IPS-20b (cell line): ENCODE measurements at regions not wholly inside any gene's neighbourhood (a gene's known extent, or its start where the extent isn't known, plus 50 kb on each side); places are given as distances from the start of the nearest gene placed in this dataset.

Source experiments
- H3K27ac ChIP-seq: one replicate; pipeline ENCODE4 v1.5.1; 2013; ENCODE audit warnings: low read length
- H3K27me3 ChIP-seq: 2 replicates; pipeline ENCODE4 v1.6.1; 2013; ENCODE audit warnings: mild to moderate bottlenecking, low read length, inconsistent platforms; ENCODE audit not compliant: insufficient read depth
- H3K36me3 ChIP-seq: 2 replicates; pipeline ENCODE4 v1.6.1; 2013; ENCODE audit warnings: low read depth, mild to moderate bottlenecking, inconsistent platforms, low read length, moderate library complexity; ENCODE audit not compliant: insufficient read depth
- H3K4me1 ChIP-seq: 2 replicates; pipeline ENCODE4 v1.6.1; 2013; ENCODE audit warnings: mild to moderate bottlenecking, control low read depth, inconsistent platforms, low read length, moderate library complexity; ENCODE audit not compliant: insufficient read depth
- H3K4me3 ChIP-seq: 2 replicates; pipeline ENCODE4 v1.5.1; 2013; ENCODE audit warnings: mild to moderate bottlenecking, low read length, inconsistent platforms
- H3K9ac ChIP-seq: 2 replicates; pipeline ENCODE4 v1.6.1; 2013; ENCODE audit warnings: low read depth, mild to moderate bottlenecking, inconsistent platforms, low read length, moderate library complexity
- H3K9me3 ChIP-seq: 2 replicates; pipeline ENCODE4 v1.6.1; 2013; ENCODE audit warnings: mild to moderate bottlenecking, low read depth, low read length, inconsistent platforms; ENCODE audit not compliant: insufficient read depth

DNA sequence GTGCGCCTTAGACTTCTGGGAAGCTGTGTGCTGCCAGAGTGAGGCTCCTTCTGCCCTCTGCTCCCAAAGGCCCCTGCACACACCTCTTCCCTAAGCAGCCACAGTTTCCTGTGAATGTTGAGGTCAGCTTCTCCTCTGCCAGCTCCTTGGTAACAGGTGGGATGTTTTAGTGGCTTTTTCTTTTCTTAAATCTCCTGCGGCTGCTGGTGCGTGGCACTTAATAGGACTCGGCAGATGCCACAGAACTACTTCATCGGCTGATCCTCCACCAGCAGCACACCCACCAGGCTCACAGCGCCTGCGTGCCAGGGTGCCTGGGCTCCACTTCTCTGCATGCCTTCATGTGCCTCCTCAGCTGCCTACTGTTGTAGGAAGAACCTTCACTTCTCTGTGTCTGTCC, 87.8 kb downstream of the RCN1 start:
- H3K9me3 ChIP-seq = no peaks in the 10 kb centered on the region
- no peak overlapping the region for H3K9ac ChIP-seq
- no peaks in the 10 kb centered on the region for H3K36me3 ChIP-seq
- H3K27ac ChIP-seq = no peak overlapping the region
- H3K27me3 ChIP-seq = no peaks in the 10 kb centered on the region
- no peak overlapping the region for H3K4me3 ChIP-seq
- H3K4me1 ChIP-seq = no peaks in the 10 kb centered on the region; the same call in 1 of the 2 replicates

DNA sequence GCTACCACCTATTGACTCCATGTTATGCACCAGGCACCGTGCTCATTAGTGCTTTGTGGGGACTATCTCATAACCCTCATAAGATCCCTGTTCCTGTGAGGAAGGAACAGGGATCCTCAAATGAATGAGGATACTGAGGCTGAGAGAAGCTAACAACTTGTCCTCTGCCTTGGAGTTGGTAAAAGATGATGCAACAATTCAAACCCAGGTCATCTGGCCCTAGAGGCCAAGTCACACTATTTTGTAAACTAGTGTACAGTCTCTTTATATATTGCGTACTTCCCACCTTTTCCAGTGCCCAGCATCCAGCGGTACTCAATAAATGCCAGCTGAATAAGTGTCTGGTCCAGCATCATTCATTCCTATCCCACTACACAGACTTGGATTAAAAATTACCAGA, 92.6 kb downstream of the RCN1 start:
- Histone ChIP-seq H3K4me3 (no peak overlapping the region), H3K27me3 (no peaks in the 10 kb centered on the region)

GRCh38 chr11:32184041-32184722, 93.3 kb downstream of the RCN1 start:
- no peak overlapping the region for H3K4me3 ChIP-seq
- no peak overlapping the region for H3K27ac ChIP-seq
- H3K27me3 ChIP-seq = no peaks in the 10 kb centered on the region
- no peaks in the 10 kb centered on the region for H3K36me3 ChIP-seq
- H3K9me3 ChIP-seq = no peaks in the 10 kb centered on the region
- H3K9ac ChIP-seq = no peak overlapping the region
- no peaks in the 10 kb centered on the region for H3K4me1 ChIP-seq

More for the DNA sequence above, 92.6 kb downstream of the RCN1 start:
- no peak overlapping the region for H3K27ac ChIP-seq
- no peaks in the 10 kb centered on the region for H3K36me3 ChIP-seq
- H3K9me3 ChIP-seq = no peaks in the 10 kb centered on the region
- H3K4me1 ChIP-seq = no peaks in the 10 kb centered on the region
- no peak overlapping the region for H3K9ac ChIP-seq

DNA sequence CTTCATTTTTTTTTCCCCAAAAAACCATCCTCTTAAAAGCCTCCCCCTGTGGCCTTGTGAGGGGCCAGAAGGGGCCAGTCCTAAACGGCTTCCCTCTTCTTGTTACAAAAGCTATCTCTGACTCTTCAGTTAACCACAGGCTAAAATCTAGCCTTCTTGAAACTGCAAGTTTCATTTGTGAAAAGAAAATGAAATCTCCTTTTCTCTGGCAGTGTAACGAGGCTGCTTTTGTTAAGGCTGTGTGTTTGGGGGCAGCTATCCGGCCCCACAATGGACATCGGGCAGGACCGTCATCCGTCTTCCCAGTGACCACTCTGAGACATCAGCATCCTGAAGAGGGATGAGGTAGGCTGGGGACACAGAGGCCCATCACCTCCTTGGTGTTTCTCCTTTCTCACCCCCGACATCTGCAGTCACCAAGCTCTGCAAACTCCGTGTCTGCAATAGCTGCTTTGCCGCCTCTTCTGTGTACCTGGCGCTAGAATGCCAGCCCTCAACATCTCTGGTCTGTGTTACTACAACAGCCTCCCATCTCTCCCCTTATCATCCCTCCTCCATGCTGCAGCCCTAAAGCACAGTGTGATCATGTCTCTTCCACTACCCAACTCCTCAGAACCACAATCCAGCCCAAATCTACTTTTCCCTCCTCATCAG, 94.0 kb downstream of the RCN1 start:
- no peak overlapping the region for H3K27ac ChIP-seq
- no peak overlapping the region for H3K9ac ChIP-seq

DNA sequence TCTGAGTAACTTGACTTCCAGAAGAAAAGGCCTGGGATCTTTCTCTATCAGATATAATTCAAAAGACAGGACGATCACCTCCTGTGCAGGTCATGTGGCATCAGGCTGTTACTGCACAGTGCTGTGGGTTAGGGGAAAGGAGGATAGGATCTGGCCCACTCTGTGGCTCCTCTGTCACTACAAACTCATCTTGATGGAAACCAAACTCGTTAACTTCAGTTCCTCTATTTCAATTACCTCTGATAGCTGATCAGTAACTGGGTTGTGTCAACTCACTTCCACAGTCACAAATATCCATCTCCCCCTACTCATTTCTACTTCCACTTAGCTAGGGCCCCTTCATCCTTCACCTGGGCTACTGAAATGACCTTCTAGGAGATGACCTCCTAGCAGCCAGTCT, 95.2 kb downstream of the RCN1 start:
- Histone ChIP-seq H3K36me3 (no peaks in the 10 kb centered on the region), H3K27me3 (no peaks in the 10 kb centered on the region), H3K4me1 (no peaks in the 10 kb centered on the region), H3K9ac (no peak overlapping the region), H3K4me3 (no peak overlapping the region), H3K9me3 (no peaks in the 10 kb centered on the region), H3K27ac (no peak overlapping the region)

More for the DNA sequence above, 94.0 kb downstream of the RCN1 start:
- Histone ChIP-seq H3K36me3 (no peaks in the 10 kb centered on the region), H3K9me3 (no peaks in the 10 kb centered on the region), H3K4me3 (no peak overlapping the region), H3K4me1 (no peaks in the 10 kb centered on the region), H3K27me3 (no peaks in the 10 kb centered on the region)

DNA sequence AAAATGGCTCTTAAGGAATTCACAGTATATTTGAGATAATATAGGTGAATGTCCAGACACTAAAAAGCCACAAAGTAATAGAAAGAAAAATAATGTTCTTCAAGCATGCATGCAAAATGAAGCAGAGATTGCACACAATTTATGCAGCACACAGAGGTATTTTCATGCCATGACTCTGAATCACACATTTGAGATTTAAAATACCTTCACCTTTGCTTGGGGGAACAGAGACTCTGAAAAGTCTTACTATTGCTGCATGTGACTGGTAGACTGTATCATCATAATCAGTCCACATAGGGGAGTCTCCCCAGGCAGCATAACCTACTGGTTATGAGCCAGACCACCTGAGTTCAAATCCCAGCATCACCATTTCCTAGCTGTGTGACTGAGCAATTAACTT, 96.2 kb downstream of the RCN1 start:
- Histone ChIP-seq H3K4me3 (no peak overlapping the region), H3K27me3 (no peaks in the 10 kb centered on the region), H3K9ac (no peak overlapping the region), H3K4me1 (no peaks in the 10 kb centered on the region), H3K36me3 (no peaks in the 10 kb centered on the region), H3K9me3 (no peaks in the 10 kb centered on the region), H3K27ac (no peak overlapping the region)

GRCh38 chr11:32188785-32189184, 97.9 kb downstream of the RCN1 start:
- no peak overlapping the region for H3K9ac ChIP-seq
- H3K9me3 ChIP-seq = no peaks in the 10 kb centered on the region
- no peak overlapping the region for H3K27ac ChIP-seq
- no peak overlapping the region for H3K4me3 ChIP-seq
- H3K27me3 ChIP-seq = no peaks in the 10 kb centered on the region
- no peaks in the 10 kb centered on the region for H3K36me3 ChIP-seq
- H3K4me1 ChIP-seq = no peaks in the 10 kb centered on the region

DNA sequence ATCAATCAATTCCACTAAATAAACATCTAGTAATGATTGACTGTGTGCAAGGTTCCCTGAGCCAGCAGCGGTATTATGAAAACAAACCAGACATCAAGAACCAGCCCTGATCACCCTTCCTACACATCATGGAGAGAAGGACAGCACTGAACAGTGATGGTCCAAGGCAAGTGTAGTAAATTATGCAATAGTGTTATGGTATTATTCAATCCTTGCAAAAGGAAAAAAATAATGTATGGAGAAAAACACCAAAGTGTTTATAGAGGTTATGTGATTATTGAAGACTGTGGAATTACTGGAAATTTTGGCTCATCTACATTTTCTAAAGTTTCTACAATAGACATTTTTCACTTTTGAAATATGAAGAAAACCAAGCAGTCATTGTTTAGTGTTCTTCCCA, 105.3 kb downstream of the RCN1 start:
- H3K27me3 ChIP-seq = no peaks in the 10 kb centered on the region
- no peak overlapping the region for H3K4me3 ChIP-seq
- no peak overlapping the region for H3K27ac ChIP-seq
- H3K9ac ChIP-seq = no peak overlapping the region
- no peaks in the 10 kb centered on the region for H3K4me1 ChIP-seq
- H3K36me3 ChIP-seq = no peaks in the 10 kb centered on the region
- no peaks in the 10 kb centered on the region for H3K9me3 ChIP-seq

GRCh38 chr11:32198053-32198452, 107.2 kb downstream of the RCN1 start:
- Histone ChIP-seq H3K27me3 (no peaks in the 10 kb centered on the region), H3K9me3 (no peaks in the 10 kb centered on the region), H3K4me1 (no peaks in the 10 kb centered on the region), H3K4me3 (no peak overlapping the region), H3K36me3 (no peaks in the 10 kb centered on the region), H3K9ac (no peak overlapping the region), H3K27ac (no peak overlapping the region)

GRCh38 chr11:32200136-32200847, 109.4 kb downstream of the RCN1 start:
- Histone ChIP-seq H3K4me3 (no peak overlapping the region), H3K27me3 (no peaks in the 10 kb centered on the region), H3K27ac (no peak overlapping the region), H3K9ac (no peak overlapping the region), H3K36me3 (no peaks in the 10 kb centered on the region), H3K4me1 (no peaks in the 10 kb centered on the region), H3K9me3 (no peaks in the 10 kb centered on the region)

DNA sequence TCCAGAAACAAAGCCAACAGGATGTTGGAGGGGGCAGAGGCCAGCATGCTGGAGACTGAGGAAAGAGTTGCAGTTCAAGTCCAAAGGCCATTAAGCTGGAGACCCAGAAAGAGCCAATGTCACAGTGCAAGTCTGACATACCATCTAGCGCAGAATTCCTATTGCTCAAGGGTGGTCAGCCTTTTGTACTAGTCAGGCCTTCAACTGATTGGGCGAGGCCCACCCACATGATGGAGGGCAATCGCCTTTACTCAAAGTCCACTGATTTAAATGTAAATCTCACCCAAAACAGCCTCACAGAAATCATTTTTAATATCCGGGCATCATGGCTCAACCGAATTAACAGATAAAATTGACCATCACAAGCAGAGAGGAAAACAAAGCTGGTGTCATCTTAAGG, 113.9 kb downstream of the RCN1 start:
- H3K4me1 ChIP-seq = no peaks in the 10 kb centered on the region
- H3K9ac ChIP-seq = no peak overlapping the region
- H3K27ac ChIP-seq = no peak overlapping the region
- no peaks in the 10 kb centered on the region for H3K9me3 ChIP-seq
- H3K36me3 ChIP-seq = no peaks in the 10 kb centered on the region
- H3K4me3 ChIP-seq = no peak overlapping the region
- no peaks in the 10 kb centered on the region for H3K27me3 ChIP-seq

GRCh38 chr11:32210556-32210955, 119.7 kb downstream of the RCN1 start:
- Histone ChIP-seq H3K9me3 (no peaks in the 10 kb centered on the region), H3K4me3 (no peak overlapping the region), H3K4me1 (no peaks in the 10 kb centered on the region; the same call in 1 of the 2 replicates), H3K36me3 (no peaks in the 10 kb centered on the region), H3K27ac (no peak overlapping the region), H3K27me3 (no peaks in the 10 kb centered on the region), H3K9ac (no peak overlapping the region)
